Smooth muscle cell (in vitro differentiated cells): ENCODE measurements at regions not wholly inside any gene's neighbourhood (a gene's known extent, or its start where the extent isn't known, plus 50 kb on each side); places are given as distances from the start of the nearest gene placed in this dataset.

Experiments used
- DNase-seq: peaks from one replicate; lab custom pipeline; 2025; ENCODE audit not compliant: unreplicated experiment; lab: John Stamatoyannopoulos, UW
- H2AFZ ChIP-seq: fragments of 200-600 bp; sonication (generic); 2 replicates; pipeline ENCODE4 v1.6.0; 2016; ENCODE audit warnings: antibody characterized with exemption, low read depth, mild to moderate bottlenecking
- H3F3A ChIP-seq: fragments of 200-600 bp; sonication (generic); 2 replicates; pipeline ENCODE4 v1.6.0; 2017; ENCODE audit warnings: antibody characterized with exemption, low read depth
- H3K27ac ChIP-seq: fragments of 200-600 bp; sonication (generic); 2 replicates; pipeline ENCODE4 v1.5.1; 2016; ENCODE audit warnings: low read depth, mild to moderate bottlenecking
- H3K27me3 ChIP-seq: fragments of 200-600 bp; sonication (generic); 2 replicates; pipeline ENCODE4 v1.6.1; 2016; ENCODE audit warnings: low read depth, mild to moderate bottlenecking
- H3K36me3 ChIP-seq: fragments of 200-600 bp; sonication (generic); 2 replicates; pipeline ENCODE4 v1.5.1; 2016; ENCODE audit warnings: low read depth
- H3K4me1 ChIP-seq: fragments of 200-600 bp; sonication (generic); 2 replicates; pipeline ENCODE4 v1.5.1; 2016; ENCODE audit warnings: low read depth
- H3K4me2 ChIP-seq: fragments of 200-600 bp; sonication (generic); 2 replicates; pipeline ENCODE4 v1.6.0; 2016; ENCODE audit warnings: mild to moderate bottlenecking
- H3K4me3 ChIP-seq: fragments of 200-600 bp; sonication (generic); 2 replicates; pipeline ENCODE4 v1.5.1; 2016; ENCODE audit warnings: mild to moderate bottlenecking
- H3K79me2 ChIP-seq: fragments of 200-600 bp; sonication (generic); 2 replicates; pipeline ENCODE4 v1.6.0; 2016; ENCODE audit warnings: low read depth, mild to moderate bottlenecking
- H3K9ac ChIP-seq: fragments of 200-600 bp; sonication (generic); 2 replicates; pipeline ENCODE4 v1.6.0; 2016; ENCODE audit warnings: low read depth
- H3K9me3 ChIP-seq: fragments of 200-600 bp; sonication (generic); replicated peaks from 2 replicates; pipeline ENCODE4 v1.5.1; 2016; ENCODE audit warnings: low read depth
- H4K20me1 ChIP-seq: fragments of 200-600 bp; sonication (generic); 2 replicates; pipeline ENCODE4 v1.6.0; 2016; ENCODE audit warnings: low read depth
- WGBS: methylation state at CpG from one replicate; pipeline ENCODE4 v1.1.7; 2016; ENCODE audit warnings: low lambda C conversion rate; 5-methylcytosine and 5-hydroxymethylcytosine counted together
- TF ChIP-seq, protein P1 (sequence below): fragments of 200-600 bp; sonication (generic); IDR thresholded peaks from 2 replicates; pipeline ENCODE4 v1.5.1; 2017; ENCODE audit warnings: borderline replicate concordance, mild to moderate bottlenecking, antibody characterized with exemption; ENCODE audit not compliant: insufficient read depth, poor library complexity, severe bottlenecking

DNA sequence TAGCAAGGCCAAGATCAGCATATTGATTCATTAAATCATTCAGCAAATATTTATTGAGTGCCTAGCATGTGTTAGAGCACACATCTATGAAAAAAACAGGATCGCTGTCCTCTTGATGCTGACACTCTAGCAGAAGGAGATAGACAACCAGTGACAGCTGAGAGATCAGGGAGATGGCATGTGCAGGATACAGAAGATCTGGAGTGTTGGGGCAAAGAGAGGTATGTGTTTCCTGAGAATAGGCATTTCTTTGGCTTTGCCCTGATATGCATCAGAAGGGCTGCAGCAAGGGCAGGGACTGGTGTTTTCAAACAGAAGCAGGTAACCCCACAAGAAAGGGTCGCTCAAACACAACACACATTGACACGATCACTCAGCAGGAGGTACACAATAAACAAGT is 423.4 kb downstream of the FOXO1 start:
- Histone ChIP-seq H3K79me2 (no peaks in the 10 kb centered on the region), H3K9me3 (no peaks in the 10 kb centered on the region)
- WGBS = 93% methylated on average over 3 of the region's 3 CpGs

DNA sequence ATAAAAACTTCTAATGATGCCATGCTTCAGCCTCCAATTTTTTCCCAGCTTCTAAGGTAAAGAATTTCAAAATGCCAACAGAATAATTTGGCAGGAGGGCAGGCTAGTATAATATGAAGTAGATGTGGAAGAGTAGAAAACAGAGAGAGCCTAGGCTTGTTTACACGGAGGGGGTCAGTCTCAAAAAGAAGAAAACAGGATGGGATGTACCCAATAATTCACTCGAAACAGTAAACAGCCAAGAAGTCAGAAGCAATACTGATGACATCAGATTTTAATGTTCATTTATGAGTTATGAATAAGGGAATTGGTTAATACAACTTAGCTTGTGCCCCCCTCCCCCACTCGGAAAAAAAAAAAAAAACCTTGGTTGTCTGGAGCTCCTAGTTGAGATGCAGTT is 422.5 kb downstream of the FOXO1 start:
- Histone ChIP-seq H3K4me1 (no peaks in the 10 kb centered on the region), H3K9me3 (no peaks in the 10 kb centered on the region), H3K79me2 (no peaks in the 10 kb centered on the region), H3K36me3 (no peaks in the 10 kb centered on the region), H4K20me1 (no peaks in the 10 kb centered on the region), H3K4me3 (no peak overlapping the region), H3K4me2 (no peak overlapping the region), H3K27ac (no peak overlapping the region), H3K9ac (no peak overlapping the region), H3F3A (no peaks in the 10 kb centered on the region), H3K27me3 (no peaks in the 10 kb centered on the region), H2AFZ (no peak overlapping the region)
- no peak for DNase-seq
- TF ChIP-seq, protein P1, sequence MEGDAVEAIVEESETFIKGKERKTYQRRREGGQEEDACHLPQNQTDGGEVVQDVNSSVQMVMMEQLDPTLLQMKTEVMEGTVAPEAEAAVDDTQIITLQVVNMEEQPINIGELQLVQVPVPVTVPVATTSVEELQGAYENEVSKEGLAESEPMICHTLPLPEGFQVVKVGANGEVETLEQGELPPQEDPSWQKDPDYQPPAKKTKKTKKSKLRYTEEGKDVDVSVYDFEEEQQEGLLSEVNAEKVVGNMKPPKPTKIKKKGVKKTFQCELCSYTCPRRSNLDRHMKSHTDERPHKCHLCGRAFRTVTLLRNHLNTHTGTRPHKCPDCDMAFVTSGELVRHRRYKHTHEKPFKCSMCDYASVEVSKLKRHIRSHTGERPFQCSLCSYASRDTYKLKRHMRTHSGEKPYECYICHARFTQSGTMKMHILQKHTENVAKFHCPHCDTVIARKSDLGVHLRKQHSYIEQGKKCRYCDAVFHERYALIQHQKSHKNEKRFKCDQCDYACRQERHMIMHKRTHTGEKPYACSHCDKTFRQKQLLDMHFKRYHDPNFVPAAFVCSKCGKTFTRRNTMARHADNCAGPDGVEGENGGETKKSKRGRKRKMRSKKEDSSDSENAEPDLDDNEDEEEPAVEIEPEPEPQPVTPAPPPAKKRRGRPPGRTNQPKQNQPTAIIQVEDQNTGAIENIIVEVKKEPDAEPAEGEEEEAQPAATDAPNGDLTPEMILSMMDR = no peak
- WGBS = 74% methylated on average over 3 of the region's 3 CpGs

More for the DNA sequence above, 423.4 kb downstream of the FOXO1 start:
- H3K4me1 ChIP-seq = no peaks in the 10 kb centered on the region
- H3K9ac ChIP-seq = no peak overlapping the region
- H2AFZ ChIP-seq = no peak overlapping the region
- H3K4me2 ChIP-seq = no peak overlapping the region
- H3K4me3 ChIP-seq = no peak overlapping the region
- H3K36me3 ChIP-seq = no peaks in the 10 kb centered on the region
- H3F3A ChIP-seq = no peaks in the 10 kb centered on the region
- H3K27me3 ChIP-seq = no peaks in the 10 kb centered on the region
- DNase-seq = no peak
- TF ChIP-seq, protein P1 = no peak
- H4K20me1 ChIP-seq = no peaks in the 10 kb centered on the region
- no peak overlapping the region for H3K27ac ChIP-seq

DNA sequence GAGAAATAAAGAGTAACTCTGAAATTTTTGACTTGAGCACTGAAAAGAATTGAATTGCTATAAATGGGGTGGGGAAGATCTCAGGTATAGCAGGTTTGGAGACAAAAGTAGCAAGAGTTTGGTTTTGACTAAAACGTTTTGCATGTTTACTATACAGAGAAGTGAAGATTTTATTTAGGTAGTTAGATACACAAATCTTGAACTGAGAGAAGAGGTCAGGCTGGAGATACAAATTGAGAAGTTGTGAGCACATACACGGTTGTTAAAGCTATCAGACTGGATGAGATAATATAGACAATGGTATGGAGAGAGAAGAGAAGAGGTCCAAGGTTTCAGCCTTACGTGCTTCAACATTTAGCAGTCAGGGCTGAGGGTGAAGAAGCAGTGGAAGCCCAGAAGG is 420.9 kb downstream of the FOXO1 start:
- Histone ChIP-seq H2AFZ (no peak overlapping the region), H3K4me3 (no peak overlapping the region), H3K4me1 (no peaks in the 10 kb centered on the region), H3K27me3 (no peaks in the 10 kb centered on the region), H3K36me3 (no peaks in the 10 kb centered on the region), H3F3A (no peaks in the 10 kb centered on the region), H3K9me3 (no peaks in the 10 kb centered on the region), H3K27ac (no peak overlapping the region), H3K79me2 (no peaks in the 10 kb centered on the region), H4K20me1 (no peaks in the 10 kb centered on the region), H3K4me2 (no peak overlapping the region), H3K9ac (no peak overlapping the region)
- WGBS = 43% methylated on average over 3 of the region's 3 CpGs
- no peak for DNase-seq
- TF ChIP-seq, protein P1 = no peak

DNA sequence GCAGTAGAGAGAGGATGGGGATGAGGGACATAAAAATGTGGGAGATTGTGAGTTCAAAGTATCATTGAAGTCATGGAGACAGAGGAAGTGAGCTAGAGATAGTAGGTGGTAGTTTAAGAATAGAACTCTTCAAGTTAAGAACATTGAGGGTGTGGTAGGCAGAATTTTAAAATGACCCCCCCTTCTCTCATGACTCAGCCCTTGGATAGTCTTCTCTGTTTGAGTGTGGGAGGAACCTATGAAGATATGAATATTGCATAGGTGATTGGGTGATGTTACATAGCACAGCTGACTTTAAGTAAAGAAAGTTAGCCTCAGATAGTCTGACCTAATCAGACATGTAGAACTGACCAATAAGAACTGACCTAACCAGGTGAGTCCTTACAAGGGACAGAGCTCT is 418.6 kb downstream of the FOXO1 start:
- H3K9ac ChIP-seq = no peak overlapping the region
- no peaks in the 10 kb centered on the region for H3K27me3 ChIP-seq
- H3K4me1 ChIP-seq = no peaks in the 10 kb centered on the region

More for the DNA sequence above, 418.6 kb downstream of the FOXO1 start:
- Histone ChIP-seq H4K20me1 (no peaks in the 10 kb centered on the region), H3K9me3 (no peaks in the 10 kb centered on the region), H3K4me3 (no peak overlapping the region), H3K36me3 (no peaks in the 10 kb centered on the region), H3K27ac (no peak overlapping the region), H3K4me2 (no peak overlapping the region), H3F3A (no peaks in the 10 kb centered on the region), H2AFZ (no peak overlapping the region), H3K79me2 (no peaks in the 10 kb centered on the region)
- TF ChIP-seq, protein P1 = no peak
- no peak for DNase-seq
